Sciatic nerve (tissue), 2 donors: ENCODE measurements at regions not wholly inside any gene's neighbourhood (a gene's known extent, or its start where the extent isn't known, plus 50 kb on each side); places are given as distances from the start of the nearest gene placed in this dataset.
"Not testable (repeated sequence)": the region's sequence is repeated elsewhere in the genome, so short reads cannot be mapped to it uniquely, and the experiment has no call there.

Experiments used
- ATAC-seq: fragments of 200-7000 bp; cut with Tn5 transposase; one replicate; pipeline ENCODE4 v1.9.1; 2020; ENCODE audit warnings: mild to moderate bottlenecking, moderate library complexity
- DNase-seq: peaks from one replicate; pipeline ENCODE4 v3.0.0-alpha.2; 2020; ENCODE audit warnings: low spot score
- intact Hi-C: fragments of 100-400 bp; cut with DNase I; formaldehyde crosslinking; loops from one replicate; pipeline ENCODE4 v1.14.2; 2022
- donor health status: DM: no; HTN: no; CAD: no.
- donor health status: DM: no; HTN: no; CAD: no.

GRCh38 chr13:33340631-33341030, 55.1 kb upstream of the STARD13 start:
- ATAC-seq (no peak), DNase-seq (no peak)
- intact Hi-C loops, result loop anchor here (5.0 kb wide), 1 partner anchor 1677 kb away; no protein-coding TSS in a partner anchor

- intact Hi-C loops, result loop anchor here (5.0 kb wide), 1 partner anchor 1675 kb away; no protein-coding TSS in a partner anchor
- DNase-seq, result no peak
- ATAC-seq, result no peak
These were observed 56.4 kb upstream of the STARD13 start for GRCh38 chr13:33341861-33342452.

- intact Hi-C loops, result no loop called here
- no peak for DNase-seq
- ATAC-seq, result no peak
These were observed 60.3 kb upstream of the STARD13 start for GRCh38 chr13:33345842-33346241.

- intact Hi-C loops, result no loop called here
- DNase-seq (no peak), ATAC-seq (no peak)
These were observed 62.3 kb upstream of the STARD13 start for GRCh38 chr13:33347861-33348260.

- intact Hi-C loops, result no loop called here
- DNase-seq (no peak), ATAC-seq (no peak)
These were observed 62.8 kb upstream of the STARD13 start for GRCh38 chr13:33348366-33348765.

GRCh38 chr13:33349288-33349985, 63.9 kb upstream of the STARD13 start:
- DNase-seq (peak; percentile 66), ATAC-seq (peak; percentile 63)
- intact Hi-C loops, result no loop called here

- intact Hi-C loops, result no loop called here
- DNase-seq, result peak; percentile 79
- ATAC-seq, result peak; percentile 75
These were observed 64.7 kb upstream of the STARD13 start for GRCh38 chr13:33349986-33350826.

GRCh38 chr13:33351319-33351718, 65.8 kb upstream of the STARD13 start:
- intact Hi-C loops, result no loop called here
- ATAC-seq (peak; percentile 51), DNase-seq (no peak)

- ATAC-seq (no peak), DNase-seq (no peak)
- intact Hi-C loops, result no loop called here
These were observed 66.5 kb upstream of the STARD13 start for GRCh38 chr13:33352041-33352440.

- DNase-seq (no peak), ATAC-seq (no peak)
- intact Hi-C loops, result no loop called here
These were observed 67.0 kb upstream of the STARD13 start for GRCh38 chr13:33352526-33352925.

- ATAC-seq, result peak; percentile 67
- intact Hi-C loops, result no loop called here
- DNase-seq, result peak; percentile 74
These were observed 67.7 kb upstream of the STARD13 start for GRCh38 chr13:33353210-33353609.

GRCh38 chr13:33353646-33354045, 68.1 kb upstream of the STARD13 start:
- intact Hi-C loops, result no loop called here
- DNase-seq (no peak), ATAC-seq (no peak)

- intact Hi-C loops, result no loop called here
- ATAC-seq, result peak; percentile 78
These were observed 69.8 kb upstream of the STARD13 start for GRCh38 chr13:33355201-33355895.

GRCh38 chr13:33358076-33358475, 72.5 kb upstream of the STARD13 start:
- intact Hi-C loops, DNase-seq, ATAC-seq: not testable (repeated sequence)

More at GRCh38 chr13:33355201-33355895, 69.8 kb upstream of the STARD13 start:
- no peak for DNase-seq

- intact Hi-C loops, result no loop called here
- DNase-seq, result no peak
- ATAC-seq, result peak; percentile 83
These were observed 77.6 kb upstream of the STARD13 start for GRCh38 chr13:33362986-33363727.

GRCh38 chr13:33364192-33364591, 78.6 kb upstream of the STARD13 start:
- no peak for DNase-seq
- no peak for ATAC-seq
- intact Hi-C loops, result no loop called here

- DNase-seq (no peak), ATAC-seq (no peak)
- intact Hi-C loops, result no loop called here
These were observed 81.0 kb upstream of the STARD13 start for GRCh38 chr13:33366469-33367062.

- DNase-seq, result no peak
- ATAC-seq, result no peak
- intact Hi-C loops, result no loop called here
These were observed 81.8 kb upstream of the STARD13 start for GRCh38 chr13:33367171-33367895.
